Right renal pelvis (tissue), 4 donors: ENCODE measurements at regions not wholly inside any gene's neighbourhood (a gene's known extent, or its start where the extent isn't known, plus 50 kb on each side); places are given as distances from the start of the nearest gene placed in this dataset.
A peak's percentile ranks its signal among the peaks of the same experiment; 100 is the strongest.

ENCODE experiments used
- DNase-seq, 4 donors: peaks; one replicate each; pipeline ENCODE4 v3.0.0-alpha.2; 2013; ENCODE audit warnings: low read depth in 4 of 4, low spot score in 3 of 4, missing footprints in 1 of 4

DNA sequence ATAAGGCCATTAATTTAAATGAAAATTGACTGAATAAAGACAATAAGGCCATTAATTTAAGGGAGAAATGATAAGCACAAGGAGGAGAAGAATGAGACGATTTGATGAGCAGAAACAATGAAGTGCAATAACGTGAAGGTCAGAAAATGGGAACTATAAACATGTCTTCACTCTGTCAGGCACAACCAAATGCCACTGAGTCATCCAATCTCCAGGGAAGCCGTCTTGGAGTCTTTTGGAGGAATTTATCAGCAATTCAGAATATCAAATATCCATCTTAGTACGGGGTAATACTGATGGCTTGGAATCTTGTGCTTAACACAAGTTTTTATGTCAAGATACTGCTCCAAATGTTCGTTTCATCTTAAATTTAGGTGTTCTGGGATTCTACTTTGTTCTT lies 159.9 kb downstream of the CAPZA3 start:
- DNase-seq = no peak

DNA sequence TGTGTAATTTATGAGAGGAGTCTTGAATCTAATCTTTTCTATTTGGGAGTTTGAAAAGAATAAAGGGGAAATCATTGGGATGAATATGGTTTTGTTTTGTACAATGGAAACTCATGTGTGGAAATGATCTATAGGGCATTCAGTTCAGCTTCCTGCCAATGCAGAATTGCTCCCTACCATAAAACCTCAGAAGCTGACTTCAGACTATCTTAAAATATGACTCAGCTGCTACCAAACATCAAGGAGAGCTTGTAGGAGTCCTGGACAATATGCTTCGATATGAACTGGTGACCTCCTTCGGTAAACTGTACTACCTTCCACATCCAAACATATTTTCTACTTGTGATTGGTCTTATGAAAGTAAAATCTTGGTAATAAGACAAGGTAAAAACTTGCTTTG lies 160.6 kb downstream of the CAPZA3 start:
- DNase-seq = no peak

DNA sequence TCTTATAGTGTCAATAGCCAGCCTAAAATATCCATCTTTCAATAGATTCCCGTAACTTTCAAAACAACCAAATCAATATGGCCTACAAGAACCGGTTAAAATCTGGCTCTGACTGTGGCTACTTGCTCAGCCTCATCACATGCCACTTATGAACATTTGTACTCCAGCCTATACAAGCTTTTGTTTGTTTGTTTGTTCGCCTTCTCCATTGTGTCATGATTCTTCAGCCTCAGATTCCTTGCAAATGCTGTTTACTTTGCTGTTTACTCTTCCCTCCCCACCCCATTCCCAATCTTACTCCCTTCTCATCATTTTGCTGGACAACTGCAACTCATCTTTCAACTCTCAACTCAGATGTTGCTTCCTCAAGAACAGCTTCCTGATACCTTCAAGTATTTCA lies 161.2 kb downstream of the CAPZA3 start:
- no peak for DNase-seq

DNA sequence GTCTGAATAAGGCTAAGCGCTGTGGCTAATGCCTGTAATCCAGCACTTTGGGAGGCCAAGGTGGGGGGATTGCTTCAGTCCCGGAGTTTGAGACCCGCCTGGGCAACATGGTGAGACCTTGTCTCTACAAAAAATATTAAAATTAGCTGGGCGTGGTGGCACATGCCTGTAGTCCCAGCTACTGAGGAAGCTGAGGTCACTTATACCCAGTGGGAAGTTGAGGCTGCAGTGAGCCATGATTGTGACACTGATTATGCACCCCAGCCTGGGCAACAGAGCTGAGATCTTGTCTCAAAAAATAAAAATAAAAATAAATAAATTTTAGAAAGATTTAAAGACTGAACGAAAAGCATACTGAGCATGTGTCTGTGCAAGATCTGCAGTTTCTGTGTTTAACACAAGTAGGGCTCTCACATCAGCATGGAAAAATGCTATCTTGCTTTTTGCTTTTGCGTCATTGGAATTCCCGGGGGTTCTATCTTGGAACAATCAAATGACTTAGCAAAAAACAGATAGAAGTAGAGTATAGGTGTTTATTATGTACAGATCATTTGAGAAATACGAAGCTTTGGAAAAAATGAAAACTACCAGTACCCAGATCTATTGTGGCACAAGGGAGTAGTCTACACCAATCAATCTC lies 161.9 kb downstream of the CAPZA3 start:
- DNase-seq = no peak

DNA sequence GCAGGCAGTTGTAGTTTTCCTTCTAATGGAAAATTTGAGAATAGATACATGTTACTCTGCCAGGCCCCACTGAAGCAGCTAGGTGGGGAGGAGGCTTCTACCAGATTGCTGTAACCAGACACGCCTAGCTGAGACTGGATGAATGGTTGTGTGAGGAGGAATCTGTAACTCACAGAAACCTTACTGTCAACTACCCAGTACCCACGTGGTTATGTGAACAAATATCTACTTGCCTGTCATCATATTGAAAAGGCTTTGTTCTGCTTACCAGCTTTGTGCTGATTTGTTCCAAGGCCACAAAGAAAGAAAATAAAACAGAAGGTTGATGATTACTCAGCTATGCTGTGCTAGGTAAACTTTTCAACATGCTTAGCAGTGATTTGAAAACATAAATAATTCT lies 167.2 kb downstream of the CAPZA3 start:
- DNase-seq = peak in 3 of 4 donors; percentile 3 to 14 (median 3)

DNA sequence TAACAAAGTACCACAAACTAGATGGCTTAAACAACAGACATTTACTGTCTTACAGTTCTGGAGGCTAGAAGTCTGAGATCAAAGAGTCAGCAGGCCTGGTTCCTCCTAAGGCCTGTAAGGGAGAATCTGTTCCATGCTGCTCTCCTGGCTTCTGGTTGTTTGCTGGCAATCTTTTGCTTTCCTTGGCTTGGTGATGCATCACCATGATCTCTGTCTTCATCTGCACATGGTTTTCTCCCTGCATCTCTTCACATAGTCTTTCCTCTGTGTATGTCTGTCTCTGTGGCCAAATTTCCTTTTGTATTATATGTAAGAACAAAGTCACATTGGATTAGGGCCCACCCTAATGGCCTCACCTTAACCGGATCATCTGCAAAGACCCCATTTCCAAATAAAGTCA lies 168.5 kb downstream of the CAPZA3 start:
- DNase-seq = no peak

DNA sequence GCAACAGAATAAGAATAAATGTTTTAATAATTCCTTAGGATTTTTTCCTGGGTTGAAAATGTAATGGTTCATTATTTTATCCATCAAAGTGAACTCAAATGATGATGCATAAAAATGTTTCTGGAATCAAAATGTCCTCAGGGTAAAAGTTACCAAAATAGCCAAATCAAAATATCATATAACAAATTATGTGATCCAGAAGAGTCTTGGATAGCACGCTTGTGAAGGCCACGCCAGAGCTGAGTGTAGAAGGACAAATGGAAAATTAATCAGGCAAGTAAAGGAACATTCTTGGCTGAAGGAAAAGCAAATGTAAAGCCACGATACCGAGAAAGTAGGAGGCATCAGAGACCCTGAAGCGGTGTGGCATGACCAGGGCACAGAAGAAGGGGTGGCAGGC lies 169.2 kb downstream of the CAPZA3 start:
- DNase-seq = no peak

DNA sequence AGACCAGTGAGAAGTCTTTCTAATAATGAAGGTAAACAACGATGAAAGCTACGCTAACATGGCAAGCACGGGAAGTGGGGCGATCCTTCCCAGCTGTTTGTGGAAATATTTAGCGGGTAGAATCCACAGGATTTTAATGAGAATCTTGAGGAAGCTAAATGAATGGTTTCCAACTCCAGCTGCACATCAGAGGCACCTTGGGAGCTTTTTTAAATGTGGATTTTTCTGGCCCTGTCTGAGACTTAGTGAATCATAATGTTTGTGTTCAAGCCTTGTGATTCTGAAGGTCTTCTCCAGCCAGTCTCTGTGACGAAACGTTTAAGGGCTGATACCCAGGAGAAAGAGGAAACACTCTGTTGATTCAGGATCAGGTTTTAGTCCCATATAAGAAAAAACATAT lies 169.8 kb downstream of the CAPZA3 start:
- no peak for DNase-seq

DNA sequence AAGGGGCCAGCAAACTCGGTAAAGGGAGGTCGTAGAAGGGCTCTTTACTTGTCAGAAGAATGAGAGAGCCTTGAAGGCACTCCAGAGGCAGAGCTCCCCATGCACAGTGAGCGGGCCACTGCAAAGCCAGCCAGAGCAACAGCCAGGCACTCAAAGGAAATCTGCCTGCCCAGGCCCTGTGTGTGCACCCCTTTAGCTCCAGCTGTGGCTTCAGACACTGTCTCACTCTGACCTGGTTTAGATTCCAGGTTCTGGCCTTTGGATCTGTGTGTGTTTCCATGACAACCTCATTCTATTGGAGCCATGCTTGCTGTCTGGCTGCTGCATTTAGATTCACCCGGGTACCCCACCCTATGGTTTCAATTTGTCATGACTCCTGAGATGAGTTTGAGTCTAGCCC lies 170.3 kb downstream of the CAPZA3 start:
- no peak for DNase-seq

DNA sequence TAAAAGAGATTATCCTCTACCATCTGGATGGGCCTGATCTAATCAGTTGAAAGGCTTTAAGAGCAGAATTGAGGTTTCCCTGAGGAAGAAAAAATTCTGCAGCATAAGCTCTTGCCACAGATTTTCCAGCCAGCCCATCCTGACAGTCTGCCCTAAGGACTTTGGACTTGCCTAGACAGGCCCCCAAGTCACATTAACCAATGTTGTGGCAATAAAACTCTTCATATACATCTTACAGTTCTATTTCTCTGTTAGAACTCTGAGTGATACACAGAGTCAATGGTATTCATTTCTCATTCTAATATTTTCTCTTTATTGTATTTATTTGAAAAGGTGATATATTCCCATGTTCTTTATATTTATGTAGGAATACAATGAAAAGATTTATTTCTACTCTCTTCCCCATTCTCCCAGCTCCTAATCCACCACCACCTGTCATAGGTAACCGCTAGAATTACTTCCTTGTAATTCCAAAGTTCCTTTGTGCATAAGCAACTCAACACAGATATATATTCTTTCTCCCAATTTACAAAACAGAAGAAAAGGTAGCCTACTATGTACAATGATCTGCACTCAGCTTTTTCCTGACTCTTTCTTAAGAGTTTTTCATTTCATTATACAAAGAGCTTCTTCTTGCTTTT lies 182.1 kb downstream of the CAPZA3 start:
- no peak for DNase-seq

DNA sequence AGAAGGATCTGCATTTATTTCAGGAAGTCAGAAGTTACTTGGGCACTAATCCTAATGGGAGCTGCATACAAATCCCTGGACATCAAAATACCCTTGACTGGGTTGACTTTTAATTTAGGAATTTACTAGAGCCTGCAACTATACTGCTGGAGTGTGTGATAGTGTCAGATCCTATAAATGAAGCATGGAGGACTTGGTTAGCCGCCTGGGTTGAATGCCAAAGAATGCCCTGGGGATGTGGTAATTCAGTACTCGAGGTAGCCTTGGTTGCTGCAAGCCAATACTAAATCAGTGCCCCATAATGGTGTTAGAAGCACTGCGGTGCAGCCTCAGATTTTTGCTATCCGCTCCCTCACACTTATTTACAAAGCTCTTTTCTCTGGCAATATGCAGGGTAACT lies 184.9 kb downstream of the CAPZA3 start:
- no peak for DNase-seq

DNA sequence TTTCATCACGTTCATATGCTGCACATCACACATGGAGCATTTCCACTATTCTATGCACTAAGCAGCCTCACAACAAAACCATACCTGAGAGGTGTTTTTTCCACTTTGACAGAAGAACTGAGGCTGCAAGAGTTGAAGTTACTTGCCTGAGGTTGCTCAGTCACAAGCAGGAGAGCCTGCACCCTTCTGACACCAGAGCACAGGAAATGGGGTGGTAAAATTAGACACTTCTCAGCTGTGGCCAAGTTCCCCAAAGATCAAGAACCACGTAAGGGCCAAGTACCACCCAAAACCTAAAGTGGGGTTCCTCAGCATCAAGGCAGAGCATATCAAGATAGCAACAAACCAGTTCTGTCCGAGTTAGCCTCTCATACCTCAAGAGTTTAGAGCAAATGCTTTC lies 185.8 kb downstream of the CAPZA3 start:
- no peak for DNase-seq

DNA sequence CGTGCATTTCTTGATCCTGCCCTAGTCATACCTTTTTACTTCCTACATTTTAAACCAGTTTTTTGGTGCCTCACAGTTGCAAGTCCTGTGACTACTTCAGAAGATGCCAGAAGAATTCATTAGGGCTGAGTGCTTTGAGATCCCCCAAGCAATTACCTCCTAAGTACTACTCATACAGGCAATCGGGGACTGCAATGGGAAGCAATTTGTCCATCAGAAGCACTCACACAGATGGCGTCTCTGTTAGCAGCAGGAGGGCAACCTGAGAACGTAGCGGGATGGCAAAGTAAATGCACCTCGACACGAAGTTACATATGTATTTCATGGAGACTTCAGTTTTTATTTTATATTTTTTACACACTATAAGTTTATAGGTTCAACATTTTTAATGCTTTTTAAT lies 188.3 kb downstream of the CAPZA3 start:
- no peak for DNase-seq

DNA sequence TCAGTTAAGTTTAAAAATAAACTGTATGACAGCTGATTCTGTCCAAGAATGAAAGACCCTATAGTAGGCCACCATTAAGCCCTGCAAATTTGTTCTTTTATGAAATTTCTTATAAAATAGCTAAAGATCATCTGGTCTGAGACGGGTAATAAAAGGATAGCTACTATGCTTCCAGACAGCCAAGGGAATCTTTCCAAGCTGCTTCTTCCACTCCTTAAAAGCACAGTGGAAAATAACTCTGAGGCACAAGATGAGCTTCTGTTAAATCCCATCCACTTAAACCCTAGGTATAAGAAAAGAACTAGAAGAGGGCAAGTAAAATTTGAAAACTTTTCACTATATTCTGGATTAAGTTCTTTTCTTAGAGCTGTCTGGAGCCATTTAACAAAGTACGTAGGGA lies 194.3 kb downstream of the CAPZA3 start:
- no peak for DNase-seq

DNA sequence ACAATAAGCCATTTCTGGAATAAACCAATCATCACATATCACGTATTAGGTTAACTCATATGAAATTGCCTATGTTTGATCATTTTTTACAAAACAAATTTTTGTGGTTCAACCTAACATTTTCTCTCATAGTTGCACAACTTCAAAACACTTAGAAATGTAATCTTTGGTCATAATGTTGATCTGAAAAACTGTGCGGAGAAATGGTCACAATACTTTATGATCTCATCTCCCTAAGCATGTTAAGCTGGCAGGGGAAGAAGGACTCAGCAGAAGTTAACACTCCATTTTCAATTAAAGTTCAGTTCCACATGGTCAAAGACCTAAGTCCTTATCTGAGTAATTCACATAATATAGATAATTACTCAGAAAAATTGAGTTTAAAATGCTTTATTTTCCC lies 194.8 kb downstream of the CAPZA3 start:
- no peak for DNase-seq

DNA sequence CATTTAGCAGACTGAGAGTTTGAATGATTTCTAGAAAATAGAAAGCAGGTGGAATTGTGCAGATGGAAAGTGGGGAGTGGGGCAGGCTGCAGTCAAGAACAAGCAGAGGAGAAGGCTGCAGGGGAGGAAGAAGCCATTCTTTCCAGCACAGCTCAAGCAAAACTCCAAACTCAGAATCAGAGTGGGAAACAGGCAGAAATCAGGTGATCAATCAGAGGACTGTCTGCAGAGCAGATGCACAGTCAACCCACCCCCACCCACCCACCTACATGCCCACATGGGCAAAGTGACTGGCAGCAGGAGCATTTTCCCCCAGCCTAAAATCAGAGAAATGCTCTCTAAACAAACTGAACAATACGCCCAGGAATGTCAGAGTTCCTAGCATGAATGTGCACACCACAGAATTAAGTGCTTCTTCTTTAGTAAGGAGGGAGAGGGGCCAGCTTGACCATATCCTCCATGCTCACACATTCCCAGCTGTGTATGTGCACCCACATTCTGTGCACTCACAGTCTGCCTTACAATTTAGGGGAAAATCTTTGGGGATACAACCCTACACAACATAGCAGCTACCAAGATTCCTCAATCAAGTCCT lies 194.1 kb upstream of the PLEKHA5 start:
- DNase-seq = no peak

DNA sequence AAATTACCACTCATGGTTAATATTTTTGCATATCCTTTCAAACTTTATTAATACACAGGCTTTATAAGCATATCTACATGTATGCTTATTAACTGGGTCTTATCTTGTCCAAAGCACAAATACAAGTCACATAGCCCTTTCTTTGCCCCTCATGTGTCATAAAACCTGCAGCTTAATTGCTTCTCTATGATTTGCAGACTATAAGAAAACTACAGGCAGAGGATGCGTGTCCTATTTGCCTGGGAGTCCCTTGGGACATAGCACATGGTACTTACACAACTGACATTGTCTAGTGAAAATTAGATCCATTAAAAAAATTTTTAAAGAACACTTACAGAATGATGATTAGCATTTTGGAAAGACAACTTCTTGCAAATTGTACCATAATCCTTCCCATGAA lies 190.5 kb upstream of the PLEKHA5 start:
- DNase-seq = no peak

DNA sequence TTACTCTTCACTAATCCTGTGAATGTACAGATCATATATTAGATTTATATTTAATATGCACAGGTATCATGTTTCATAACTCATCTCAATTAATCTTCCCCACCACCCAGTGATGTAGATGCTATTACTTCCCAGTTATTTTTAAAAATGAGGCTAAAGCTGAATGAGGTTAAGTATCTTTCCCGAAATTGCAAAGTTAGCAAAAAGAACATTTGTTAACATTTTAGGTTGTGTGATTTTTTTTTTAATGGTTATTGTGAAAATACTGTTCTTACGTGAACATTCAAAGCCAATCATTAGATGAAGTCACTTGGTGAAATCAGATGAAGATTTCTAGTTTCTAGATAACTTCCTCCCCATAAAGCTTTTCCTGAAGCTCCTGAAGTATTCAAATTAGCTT lies 186.9 kb upstream of the PLEKHA5 start:
- no peak for DNase-seq

DNA sequence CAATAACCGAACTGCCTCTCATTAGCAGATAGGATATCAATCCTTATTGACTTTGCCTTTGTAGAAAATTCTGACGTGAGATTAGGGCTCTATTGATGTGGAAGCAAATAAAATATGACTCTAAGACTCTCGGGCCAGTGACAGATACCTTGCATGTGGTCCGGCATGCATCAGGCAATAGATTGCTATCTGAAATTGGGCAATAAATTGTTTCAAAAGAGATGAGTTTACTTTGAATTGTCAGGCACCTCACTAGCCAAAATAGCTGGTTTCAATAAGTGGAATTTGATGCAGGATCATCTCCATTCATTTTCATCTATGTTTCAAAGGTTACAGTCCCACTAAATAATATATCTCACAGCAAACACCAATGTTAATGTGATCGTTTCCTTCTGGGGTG lies 186.3 kb upstream of the PLEKHA5 start:
- no peak for DNase-seq

DNA sequence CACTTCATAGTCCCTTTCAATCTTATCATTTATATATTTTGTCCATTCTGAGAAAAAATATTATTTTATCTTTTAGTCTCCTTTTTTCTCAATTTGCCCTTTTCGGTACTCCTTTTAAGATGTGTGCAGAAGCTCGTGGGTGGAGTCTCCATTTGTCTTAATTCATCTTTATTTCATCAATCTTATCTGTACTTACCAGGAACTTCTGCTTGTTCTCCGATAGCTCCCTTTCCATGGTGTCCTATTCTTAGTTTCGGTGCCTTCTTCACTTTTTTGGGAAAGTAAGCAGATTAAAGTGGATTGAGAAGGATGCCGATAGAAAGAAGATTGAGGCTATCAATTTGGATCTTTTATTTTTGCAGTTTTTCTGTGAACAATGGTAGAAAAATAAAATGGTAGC lies 183.4 kb upstream of the PLEKHA5 start:
- no peak for DNase-seq

DNA sequence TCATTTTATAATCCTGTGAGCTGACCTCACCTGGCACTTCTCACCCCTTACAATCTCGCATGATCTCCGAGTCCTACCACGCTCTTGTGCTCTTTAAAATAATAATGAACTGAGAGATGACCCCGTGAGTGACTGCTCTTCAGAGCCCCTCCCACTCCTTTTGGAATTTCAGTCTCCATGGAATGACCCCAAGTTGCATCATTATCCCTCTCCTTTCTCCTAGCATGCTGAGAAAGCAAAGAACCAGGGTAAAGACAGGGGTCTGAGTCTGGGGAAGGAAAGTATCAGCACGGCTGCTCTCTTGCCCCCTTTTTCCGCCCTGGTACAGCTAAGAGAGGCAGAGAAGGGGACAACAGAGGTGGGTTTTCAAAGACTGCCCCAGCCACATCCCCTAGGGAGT lies 178.3 kb upstream of the PLEKHA5 start:
- no peak for DNase-seq

DNA sequence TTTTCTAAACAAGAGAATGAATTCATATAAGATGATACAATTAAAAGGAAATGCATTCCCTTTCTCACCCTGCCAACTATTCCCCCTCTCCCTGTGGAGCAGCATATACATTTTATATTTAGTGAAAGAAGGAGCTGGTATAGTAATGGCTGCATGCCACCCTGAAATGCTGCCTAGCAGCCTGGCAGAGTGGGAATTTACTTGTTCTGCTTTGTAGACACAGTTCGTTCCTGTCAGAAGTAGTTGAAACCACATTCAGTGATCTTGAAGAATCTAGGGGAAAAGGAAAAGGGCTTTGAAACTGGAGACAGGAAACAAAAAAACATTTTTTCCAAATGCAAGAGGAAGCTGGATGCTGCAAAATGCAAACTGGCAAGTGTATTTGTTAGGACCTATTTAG lies 176.0 kb upstream of the PLEKHA5 start:
- no peak for DNase-seq

DNA sequence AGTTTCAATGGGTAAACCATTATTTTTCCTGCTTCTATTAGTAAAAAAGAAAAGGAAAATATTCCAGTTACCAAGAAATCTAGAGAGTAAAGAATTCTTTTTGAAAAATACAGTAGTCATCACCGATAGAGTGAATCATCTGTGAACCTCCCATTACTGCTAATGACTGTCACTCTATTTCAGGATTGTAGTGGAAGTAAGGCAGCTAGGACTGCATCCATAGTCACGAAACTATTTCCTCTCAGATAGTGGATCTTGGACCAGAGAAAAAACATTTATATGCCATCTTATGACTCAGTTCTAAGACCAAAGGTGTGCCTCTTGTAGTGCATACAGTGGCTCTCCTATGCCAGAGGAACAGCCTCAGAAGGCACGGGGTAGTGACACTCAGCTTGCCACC lies 173.9 kb upstream of the PLEKHA5 start:
- no peak for DNase-seq
